Uterus (tissue), 3 donors: ENCODE measurements at regions not wholly inside any gene's neighbourhood (a gene's known extent, or its start where the extent isn't known, plus 50 kb on each side); places are given as distances from the start of the nearest gene placed in this dataset.
"Not testable (repeated sequence)": the region's sequence is repeated elsewhere in the genome, so short reads cannot be mapped to it uniquely, and the experiment has no call there.

ENCODE experiments used
- DNase-seq, 2 donors: peaks; one replicate each; pipeline ENCODE4 v3.0.0-alpha.2; 2019 to 2020
- H3K27ac ChIP-seq, 2 donors: fragments of 200-600 bp; sonication (generic); 1 replicate in 1 of 2; 2 replicates in 1 of 2; pipeline ENCODE4 v1.5.1; 2016 to 2018
- H3K27me3 ChIP-seq, 2 donors: fragments of 200-600 bp; sonication (generic); one replicate each; pipeline ENCODE4 v1.5.1; 2018 to 2019; ENCODE audit warnings: control low read depth in 1 of 2
- H3K36me3 ChIP-seq, 2 donors: fragments of 200-600 bp; sonication (generic); one replicate each; pipeline ENCODE4 v1.5.1; 2019; ENCODE audit warnings: control low read depth in 1 of 2
- H3K4me1 ChIP-seq, 2 donors: fragments of 200-600 bp; sonication (generic); one replicate each; pipeline ENCODE4 v1.5.1; 2018 to 2019; ENCODE audit warnings: control low read depth in 1 of 2
- H3K4me3 ChIP-seq, 2 donors: fragments of 200-600 bp; sonication (generic); 1 replicate in 1 of 2; 2 replicates in 1 of 2; pipeline ENCODE4 v1.5.1; 2018 to 2019; ENCODE audit warnings: mild to moderate bottlenecking in 1 of 2
- H3K9me3 ChIP-seq, 2 donors: fragments of 200-600 bp; sonication (generic); one replicate each; pipeline ENCODE4 v1.5.1; 2019; ENCODE audit warnings: control low read depth in 1 of 2
- CTCF ChIP-seq, 4 experiments: fragments of 200-600 bp in 2 of 4; fragments of 450-650 bp in 2 of 4; sonication (generic) in 2 of 4; IDR thresholded peaks; one replicate each; pipeline ENCODE4 v1.5.1; 2016 to 2019; ENCODE audit warnings: antibody characterized with exemption in 4 of 4, mild to moderate bottlenecking in 2 of 4, moderate library complexity in 1 of 4
- POLR2A ChIP-seq, 2 donors: fragments of 450-650 bp; IDR thresholded peaks; one replicate each; pipeline ENCODE4 v1.6.1; 2016; ENCODE audit warnings: antibody characterized with exemption in 2 of 2, mild to moderate bottlenecking in 1 of 2, moderate library complexity in 1 of 2
- intact Hi-C: fragments of 100-400 bp; cut with DNase I; formaldehyde crosslinking; loops from one replicate; pipeline ENCODE4 v1.15.1; 2023; ENCODE audit warnings: low total_unique reads
- donor health status: DM: yes; HTN: yes; CAD: no.

GRCh38 chr20:6277661-6278240, 154.9 kb upstream of the FERMT1 start:
- intact Hi-C loops = no loop called here
- no peak overlapping the region for H3K27ac ChIP-seq
- TF ChIP-seq CTCF (IDR thresholded peaks at IDR 0.05) = no peak
- TF ChIP-seq POLR2A (IDR thresholded peaks at IDR 0.05) = no peak
- no peak for DNase-seq
- H3K4me1 ChIP-seq = no peaks in the 10 kb centered on the region
- H3K4me3 ChIP-seq = no peak overlapping the region
- no peaks in the 10 kb centered on the region for H3K36me3 ChIP-seq
- no peaks in the 10 kb centered on the region for H3K27me3 ChIP-seq
- H3K9me3 ChIP-seq = peaks cover 0 to under 1% of the 10 kb centered on the region in 2 donors

DNA sequence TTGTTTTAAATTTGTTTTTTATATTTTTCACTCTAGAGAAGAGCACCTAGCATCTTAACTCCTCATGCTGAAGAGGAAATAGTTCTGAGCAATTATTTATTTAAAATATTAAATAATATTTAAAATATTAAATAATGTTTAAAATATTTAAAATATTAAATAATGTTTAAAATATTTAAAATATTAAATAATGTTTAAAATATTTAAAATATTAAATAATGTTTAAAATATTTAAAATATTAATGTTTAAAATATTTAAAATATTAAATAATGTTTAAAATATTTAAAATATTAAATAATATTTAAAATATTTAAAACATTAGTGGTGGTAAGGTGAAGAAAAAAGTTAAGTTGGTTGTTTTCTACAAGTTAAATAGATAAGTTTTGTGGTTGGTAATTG, 147.6 kb upstream of the FERMT1 start:
- H3K27me3 ChIP-seq, intact Hi-C loops, H3K9me3 ChIP-seq, H3K36me3 ChIP-seq, H3K4me1 ChIP-seq, H3K27ac ChIP-seq, H3K4me3 ChIP-seq, DNase-seq: not testable (repeated sequence)

DNA sequence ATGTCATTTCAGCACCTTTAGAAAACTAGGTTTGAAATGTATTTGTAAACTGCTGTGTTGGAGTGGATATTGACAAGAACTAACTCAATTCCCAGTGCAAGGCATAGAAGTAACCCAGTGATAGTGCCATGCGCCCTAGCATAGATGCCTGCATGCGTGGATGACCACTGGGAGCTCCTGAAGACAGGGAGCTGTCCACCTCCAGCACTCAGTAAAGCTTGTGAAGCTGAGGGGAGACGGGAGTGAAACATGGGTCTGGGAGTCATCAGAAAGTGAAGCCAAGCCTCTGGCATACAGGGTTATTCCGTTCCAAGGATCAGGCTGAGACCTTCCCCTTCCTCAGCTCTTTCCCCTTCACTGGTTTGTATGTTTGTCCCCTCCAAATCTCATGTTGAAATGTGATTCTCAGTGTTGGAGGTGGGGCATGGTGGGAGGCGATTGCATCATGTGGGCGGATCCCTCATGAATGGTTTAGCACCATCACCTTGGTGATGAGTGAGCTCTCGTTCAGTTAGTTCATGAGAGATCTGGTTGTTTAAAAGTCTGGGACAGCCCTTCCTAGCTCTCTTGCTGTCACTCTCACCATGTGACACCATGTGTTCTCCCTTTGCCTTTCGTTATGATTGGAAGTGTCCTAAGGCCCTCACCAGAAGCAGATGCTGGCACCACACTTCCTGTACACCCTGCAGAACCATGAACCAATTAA, 146.5 kb upstream of the FERMT1 start:
- Histone ChIP-seq H3K4me1 (no peaks in the 10 kb centered on the region), H3K36me3 (no peaks in the 10 kb centered on the region), H3K4me3 (no peak overlapping the region), H3K27ac (no peak overlapping the region), H3K27me3 (no peaks in the 10 kb centered on the region), H3K9me3 (no peaks in the 10 kb centered on the region)
- TF ChIP-seq POLR2A (IDR thresholded peaks at IDR 0.05) (no peak), CTCF (IDR thresholded peaks at IDR 0.05) (no peak)
- DNase-seq = no peak
- intact Hi-C loops = no loop called here

GRCh38 chr20:6265204-6265904, 142.5 kb upstream of the FERMT1 start:
- Histone ChIP-seq H3K27ac (no peak overlapping the region), H3K4me1 (no peaks in the 10 kb centered on the region), H3K36me3 (no peaks in the 10 kb centered on the region), H3K9me3 (no peaks in the 10 kb centered on the region), H3K4me3 (no peak overlapping the region), H3K27me3 (no peaks in the 10 kb centered on the region)
- no peak for DNase-seq
- TF ChIP-seq CTCF (IDR thresholded peaks at IDR 0.05) (peak; percentile 10 to 38 (median 14)), POLR2A (IDR thresholded peaks at IDR 0.05) (no peak)
- intact Hi-C loops = no loop called here

- Histone ChIP-seq H3K36me3 (no peaks in the 10 kb centered on the region), H3K27me3 (no peaks in the 10 kb centered on the region), H3K4me3 (no peak overlapping the region), H3K9me3 (no peaks in the 10 kb centered on the region), H3K4me1 (no peaks in the 10 kb centered on the region), H3K27ac (no peak overlapping the region)
- no peak for DNase-seq
- intact Hi-C loops = no loop called here
- TF ChIP-seq POLR2A (IDR thresholded peaks at IDR 0.05) (no peak), CTCF (IDR thresholded peaks at IDR 0.05) (no peak)
Measured at GRCh38 chr20:6253396-6253795, 130.6 kb upstream of the FERMT1 start.
